ENCODE measurements at regions not wholly inside any gene's neighbourhood (a gene's known extent, or its start where the extent isn't known, plus 50 kb on each side); places are given as distances from the start of the nearest gene placed in this dataset.

- TF ChIP-seq POLR2A (IDR thresholded peaks at IDR 0.05) (no peak), CTCF (IDR thresholded peaks at IDR 0.05) (no peak)
Observed at GRCh38 chr1:30540611-30541192, 182.7 kb downstream of the MATN1 start.
